Tibial nerve (tissue), 4 donors: ENCODE measurements at regions not wholly inside any gene's neighbourhood (a gene's known extent, or its start where the extent isn't known, plus 50 kb on each side); places are given as distances from the start of the nearest gene placed in this dataset.

ENCODE experiments used
- DNase-seq, 2 donors: peaks; one replicate each; pipeline ENCODE4 v3.0.0-alpha.2; 2019; ENCODE audit warnings: low spot score in 2 of 2
- H3K27ac ChIP-seq, 4 donors: fragments of 200-600 bp; sonication (generic) in 3 of 4; one replicate each; pipeline ENCODE4 v1.5.1; 2017 to 2019; ENCODE audit warnings: mild to moderate bottlenecking in 1 of 4
- H3K27me3 ChIP-seq, 2 donors: fragments of 200-600 bp; sonication (generic) in 1 of 2; one replicate each; pipeline versions ENCODE4 v1.5.1 to v1.6.0; 2017 to 2019
- H3K36me3 ChIP-seq, 3 donors: fragments of 200-600 bp; sonication (generic); one replicate each; pipeline ENCODE4 v1.5.1; 2018 to 2019
- H3K4me1 ChIP-seq, 4 donors: fragments of 200-600 bp; sonication (generic) in 3 of 4; one replicate each; pipeline ENCODE4 v1.5.1; 2017 to 2019
- H3K4me3 ChIP-seq, 4 donors: fragments of 200-600 bp; sonication (generic) in 3 of 4; one replicate each; pipeline ENCODE4 v1.5.1; 2017 to 2019; ENCODE audit warnings: mild to moderate bottlenecking in 1 of 4, moderate library complexity in 1 of 4
- H3K9me3 ChIP-seq, 4 donors: fragments of 200-600 bp; sonication (generic) in 3 of 4; one replicate each; pipeline ENCODE4 v1.5.1; 2017 to 2019
- EP300 ChIP-seq, 2 donors: sonication (generic); formaldehyde crosslinking; IDR thresholded peaks; one replicate each; pipeline ENCODE4 v1.6.1; 2017; ENCODE audit warnings: antibody characterized with exemption in 2 of 2, mild to moderate bottlenecking in 1 of 2
- POLR2A ChIP-seq, 2 donors: fragments of 450-650 bp; IDR thresholded peaks; one replicate each; pipeline ENCODE4 v1.6.1; 2017; ENCODE audit warnings: antibody characterized with exemption in 2 of 2, mild to moderate bottlenecking in 2 of 2, moderate library complexity in 2 of 2
- WGBS, 2 donors: methylation state at CpG; one replicate each; pipeline ENCODE4 v1.1.5; 2018; 5-methylcytosine and 5-hydroxymethylcytosine counted together
- TF ChIP-seq, protein P1 (sequence below), 5 experiments: fragments of 200-600 bp in 3 of 5; fragments of 450-650 bp in 2 of 5; sonication (generic) in 3 of 5; IDR thresholded peaks; one replicate each; pipeline ENCODE4 v1.5.1; 2016 to 2019; ENCODE audit warnings: antibody characterized with exemption in 5 of 5, mild to moderate bottlenecking in 3 of 5, moderate library complexity in 2 of 5

DNA sequence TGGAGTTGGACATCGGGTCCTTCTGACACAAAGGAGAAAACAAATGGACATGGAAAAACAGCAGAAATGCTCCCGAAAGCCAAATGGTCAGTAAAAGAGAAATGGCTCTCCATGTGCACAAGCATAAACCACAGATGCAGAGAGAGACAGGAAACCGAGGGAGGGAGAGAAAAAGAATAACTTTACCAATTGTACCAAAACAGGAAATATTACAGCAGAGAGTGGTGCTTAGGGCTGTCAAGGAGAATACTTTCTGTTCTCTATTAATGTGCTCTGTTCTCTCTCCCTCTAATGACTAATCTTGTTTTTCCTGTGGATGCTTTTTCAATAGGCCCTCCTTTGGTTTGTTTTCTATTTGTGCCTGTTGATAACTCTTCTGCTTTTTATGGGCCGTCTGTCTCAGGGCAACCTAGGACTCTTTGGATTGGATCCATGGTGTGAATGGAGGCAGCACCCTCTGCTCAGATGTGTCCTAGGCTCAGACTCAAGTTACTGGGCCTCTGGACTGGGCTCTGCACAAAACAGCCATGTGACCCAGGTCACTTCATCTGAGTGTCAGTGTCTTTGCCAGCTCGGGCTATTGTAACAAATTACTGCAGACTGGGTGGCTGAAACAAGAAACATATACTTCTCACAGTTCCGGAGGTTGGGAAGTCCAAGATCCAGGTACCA is 663.0 kb downstream of the NPHP4 start:
- TF ChIP-seq EP300 (IDR thresholded peaks at IDR 0.05): no peak
- no peak for TF ChIP-seq POLR2A (IDR thresholded peaks at IDR 0.05)
- TF ChIP-seq, protein P1, sequence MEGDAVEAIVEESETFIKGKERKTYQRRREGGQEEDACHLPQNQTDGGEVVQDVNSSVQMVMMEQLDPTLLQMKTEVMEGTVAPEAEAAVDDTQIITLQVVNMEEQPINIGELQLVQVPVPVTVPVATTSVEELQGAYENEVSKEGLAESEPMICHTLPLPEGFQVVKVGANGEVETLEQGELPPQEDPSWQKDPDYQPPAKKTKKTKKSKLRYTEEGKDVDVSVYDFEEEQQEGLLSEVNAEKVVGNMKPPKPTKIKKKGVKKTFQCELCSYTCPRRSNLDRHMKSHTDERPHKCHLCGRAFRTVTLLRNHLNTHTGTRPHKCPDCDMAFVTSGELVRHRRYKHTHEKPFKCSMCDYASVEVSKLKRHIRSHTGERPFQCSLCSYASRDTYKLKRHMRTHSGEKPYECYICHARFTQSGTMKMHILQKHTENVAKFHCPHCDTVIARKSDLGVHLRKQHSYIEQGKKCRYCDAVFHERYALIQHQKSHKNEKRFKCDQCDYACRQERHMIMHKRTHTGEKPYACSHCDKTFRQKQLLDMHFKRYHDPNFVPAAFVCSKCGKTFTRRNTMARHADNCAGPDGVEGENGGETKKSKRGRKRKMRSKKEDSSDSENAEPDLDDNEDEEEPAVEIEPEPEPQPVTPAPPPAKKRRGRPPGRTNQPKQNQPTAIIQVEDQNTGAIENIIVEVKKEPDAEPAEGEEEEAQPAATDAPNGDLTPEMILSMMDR (IDR thresholded peaks at IDR 0.05): no peak
- no peak for DNase-seq
- Histone ChIP-seq H3K27me3 (no peaks in the 10 kb centered on the region), H3K9me3 (peaks cover 0 to 11% (median 0%) of the 10 kb centered on the region in 4 donors), H3K4me1 (no peaks in the 10 kb centered on the region), H3K4me3 (no peak overlapping the region), H3K27ac (no peak overlapping the region), H3K36me3 (no peaks in the 10 kb centered on the region)
- 58 to 66% methylated on average over 6 of the region's 6 CpGs for WGBS, 2 donors

DNA sequence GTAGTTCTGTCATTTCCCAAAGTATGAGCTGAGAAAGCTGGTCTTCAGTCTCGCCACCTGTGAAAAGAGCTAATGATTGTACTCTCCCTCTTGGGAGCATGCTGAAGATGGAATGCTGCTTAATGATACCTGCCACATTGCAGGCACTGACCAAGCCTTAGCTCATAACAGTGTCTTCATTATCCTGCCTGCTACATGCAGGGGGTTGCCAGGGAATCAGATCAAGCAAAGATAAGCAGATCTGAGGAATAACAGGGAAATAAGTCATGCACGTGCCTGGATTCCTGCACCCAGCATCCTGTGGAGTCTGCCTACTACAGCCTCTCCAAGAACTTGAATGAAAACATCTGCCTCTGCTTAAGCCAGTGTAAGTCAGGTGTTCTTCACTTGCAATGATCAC is 667.3 kb downstream of the NPHP4 start:
- TF ChIP-seq EP300 (IDR thresholded peaks at IDR 0.05) (no peak), POLR2A (IDR thresholded peaks at IDR 0.05) (no peak)
- TF ChIP-seq, protein P1 (IDR thresholded peaks at IDR 0.05): no peak
- no peaks in the 10 kb centered on the region for H3K27me3 ChIP-seq
- DNase-seq: no peak
- H3K27ac ChIP-seq: no peak overlapping the region
- WGBS, 2 donors: 66 to 77% methylated on average over 2 of the region's 2 CpGs
- peaks cover 0 to 23% (median 2%) of the 10 kb centered on the region in 4 donors for H3K9me3 ChIP-seq
- H3K4me1 ChIP-seq: no peaks in the 10 kb centered on the region
- no peaks in the 10 kb centered on the region for H3K36me3 ChIP-seq
- H3K4me3 ChIP-seq: no peak overlapping the region

DNA sequence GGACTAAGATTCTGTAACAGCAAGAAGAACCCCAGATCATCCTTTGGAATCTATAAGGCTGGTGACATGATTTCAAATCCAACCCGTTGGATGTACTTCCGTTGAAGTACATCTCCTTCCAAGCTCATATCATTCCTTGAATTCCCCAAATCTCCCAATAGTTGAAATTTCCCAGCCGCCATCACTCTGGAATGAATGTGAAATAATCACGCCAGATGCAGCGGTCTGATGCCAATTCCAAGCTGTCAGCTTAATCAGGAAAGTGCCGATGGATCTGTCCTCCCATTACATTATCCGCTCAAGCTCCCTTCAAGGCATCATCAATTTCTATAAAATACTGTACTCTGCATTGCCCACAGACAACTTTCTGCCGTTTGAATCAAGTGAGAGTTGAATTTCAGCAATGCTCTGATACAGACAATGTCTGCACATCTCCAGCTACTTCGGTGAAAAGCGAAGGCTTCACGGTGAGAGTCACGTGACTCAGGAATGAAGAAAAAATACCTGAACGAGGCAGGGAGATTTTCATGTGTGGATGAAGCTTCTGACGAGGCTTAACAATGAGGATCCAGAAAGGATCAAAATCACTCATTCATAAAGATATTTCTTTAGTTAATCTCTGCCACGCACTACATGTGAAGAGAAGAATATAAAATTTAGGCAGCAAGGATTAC is 663.9 kb downstream of the AJAP1 start:
- Histone ChIP-seq H3K36me3 (no peaks in the 10 kb centered on the region), H3K27me3 (no peaks in the 10 kb centered on the region), H3K4me1 (no peaks in the 10 kb centered on the region), H3K27ac (no peak overlapping the region), H3K9me3 (peaks cover 0 to 11% (median 2%) of the 10 kb centered on the region in 4 donors), H3K4me3 (no peak overlapping the region)
- no peak for TF ChIP-seq POLR2A (IDR thresholded peaks at IDR 0.05)
- TF ChIP-seq, protein P1 (IDR thresholded peaks at IDR 0.05): no peak
- TF ChIP-seq EP300 (IDR thresholded peaks at IDR 0.05): no peak
- DNase-seq: no peak
- WGBS, 2 donors: 82 to 84% methylated on average over 15 of the region's 15 CpGs

DNA sequence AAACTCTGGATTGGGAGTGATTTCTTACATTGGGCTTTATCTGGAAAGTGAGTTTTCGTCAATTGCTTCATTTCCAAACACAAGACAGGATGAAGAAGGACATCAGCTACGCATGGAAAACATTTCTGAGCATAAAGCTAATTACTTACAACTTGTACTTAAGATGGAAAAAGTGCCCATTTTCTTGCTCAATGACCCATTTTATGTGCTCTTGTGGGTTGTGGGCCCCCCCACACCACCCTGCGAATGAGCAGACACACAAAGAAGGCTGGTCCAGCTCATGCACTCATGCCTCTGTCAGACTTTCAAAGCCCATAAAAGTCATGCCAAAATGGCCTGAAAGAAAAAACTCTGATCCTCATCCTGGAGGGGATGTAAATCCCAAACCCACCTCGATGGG is 663.0 kb downstream of the AJAP1 start:
- Histone ChIP-seq H3K27ac (no peak overlapping the region), H3K4me3 (no peak overlapping the region), H3K36me3 (no peaks in the 10 kb centered on the region), H3K9me3 (peaks cover 0 to 11% (median 2%) of the 10 kb centered on the region in 4 donors), H3K27me3 (no peaks in the 10 kb centered on the region), H3K4me1 (no peaks in the 10 kb centered on the region)
- TF ChIP-seq, protein P1 (IDR thresholded peaks at IDR 0.05): no peak
- TF ChIP-seq EP300 (IDR thresholded peaks at IDR 0.05) (no peak), POLR2A (IDR thresholded peaks at IDR 0.05) (no peak)
- 66 to 71% methylated on average over 4 of the region's 4 CpGs for WGBS, 2 donors
- DNase-seq: no peak

DNA sequence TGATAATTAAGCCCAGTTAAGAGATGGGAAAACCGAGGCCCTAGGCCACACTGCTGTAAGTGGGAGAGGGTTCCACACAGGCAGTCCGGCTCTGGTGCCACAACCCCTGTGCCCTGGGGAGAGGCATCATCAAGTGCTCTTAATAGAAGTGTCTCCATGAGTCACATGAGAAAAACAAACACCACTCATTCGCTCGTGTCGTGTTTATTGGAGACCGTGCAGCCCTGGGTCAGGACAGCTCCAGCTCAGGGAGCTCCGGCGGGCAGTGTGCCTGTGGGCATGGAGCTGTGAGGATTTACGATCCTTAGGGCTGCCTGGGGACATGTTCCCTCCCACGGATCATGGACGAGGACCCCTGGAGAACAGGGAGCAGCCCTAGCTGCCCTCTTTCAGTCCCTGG is 658.5 kb downstream of the AJAP1 start:
- H3K27me3 ChIP-seq: no peaks in the 10 kb centered on the region

More for the DNA sequence above, 658.5 kb downstream of the AJAP1 start:
- no peaks in the 10 kb centered on the region for H3K4me1 ChIP-seq
- H3K4me3 ChIP-seq: no peak overlapping the region
- H3K36me3 ChIP-seq: no peaks in the 10 kb centered on the region
- no peak overlapping the region for H3K27ac ChIP-seq
- WGBS, 2 donors: 42 to 48% methylated on average over 8 to 11 of the region's 11 CpGs
- no peaks in the 10 kb centered on the region for H3K9me3 ChIP-seq
- TF ChIP-seq, protein P1 (IDR thresholded peaks at IDR 0.05): no peak
- TF ChIP-seq POLR2A (IDR thresholded peaks at IDR 0.05) (no peak), EP300 (IDR thresholded peaks at IDR 0.05) (no peak)
- DNase-seq: no peak
